CD4-positive, alpha-beta T cell (primary cell): ENCODE measurements at regions not wholly inside any gene's neighbourhood (a gene's known extent, or its start where the extent isn't known, plus 50 kb on each side); places are given as distances from the start of the nearest gene placed in this dataset.

Experiments
- ATAC-seq: fragments of 200-7000 bp; cut with Tn5 transposase; one replicate; pipeline ENCODE4 v1.10.0; 2022; ENCODE audit warnings: mild to moderate bottlenecking; ENCODE audit not compliant: poor library complexity
- CTCF ChIA-PET: fragments of 350-600 bp; sonication (Branson Sonifier 250); formaldehyde crosslinking; loops from one replicate; lab custom pipeline; 2021; ENCODE audit warnings: antibody characterized with exemption, inconsistent platforms; lab: Charles Lee
- POLR2A ChIA-PET: fragments of 350-600 bp; sonication (Branson Sonifier 250); formaldehyde crosslinking; loops from one replicate; lab custom pipeline; 2021; ENCODE audit warnings: antibody characterized with exemption, inconsistent platforms; lab: Charles Lee
- DNase-seq, 14 experiments: peaks; one replicate each; pipeline ENCODE4 v3.0.0-alpha.2; 2013 to 2020; ENCODE audit warnings: mixed read lengths in 2 of 14
- H3K27ac ChIP-seq, 2 donors: one replicate each; pipeline versions ENCODE4 v1.5.1 to v1.7.0; 2013; ENCODE audit warnings: low read length in 2 of 2, low read depth in 1 of 2, mild to moderate bottlenecking in 1 of 2
- H3K27me3 ChIP-seq, 2 experiments: 1 replicate in 1 of 2; 2 replicates in 1 of 2; pipeline versions ENCODE4 v1.6.1 to v1.7.0; 2013; ENCODE audit warnings: low read length in 2 of 2, control low read depth in 1 of 2, mild to moderate bottlenecking in 1 of 2, moderate library complexity in 1 of 2; ENCODE audit not compliant: insufficient read depth in 2 of 2, control insufficient read depth in 1 of 2
- H3K36me3 ChIP-seq: one replicate; pipeline ENCODE4 v1.6.1; 2013; ENCODE audit warnings: low read length, control low read depth; ENCODE audit not compliant: insufficient read depth
- H3K4me1 ChIP-seq: one replicate; pipeline ENCODE4 v1.6.1; 2013; ENCODE audit warnings: low read length, control low read depth; ENCODE audit not compliant: insufficient read depth
- H3K4me3 ChIP-seq: one replicate; pipeline ENCODE4 v1.5.1; 2013; ENCODE audit warnings: mild to moderate bottlenecking, low read length, moderate library complexity
- H3K9me3 ChIP-seq, 2 experiments: 1 replicate in 1 of 2; 2 replicates in 1 of 2; pipeline versions ENCODE4 v1.6.1 to v1.7.0; 2013; ENCODE audit warnings: low read length in 2 of 2, mild to moderate bottlenecking in 2 of 2, control low read depth in 1 of 2, moderate library complexity in 1 of 2; ENCODE audit not compliant: control insufficient read depth in 1 of 2, insufficient read depth in 1 of 2
- H3K27ac Mint-ChIP-seq: one replicate; pipeline ENCODE4 v1.8.0; 2020; ENCODE audit warnings: mixed read lengths
- H3K27me3 Mint-ChIP-seq: one replicate; pipeline ENCODE4 v1.8.0; 2021; ENCODE audit warnings: mixed read lengths
- H3K36me3 Mint-ChIP-seq: one replicate; pipeline ENCODE4 v1.8.0; 2021; ENCODE audit warnings: low read depth, mixed read lengths
- H3K4me1 Mint-ChIP-seq: one replicate; pipeline ENCODE4 v1.8.0; 2021; ENCODE audit warnings: low read depth, mixed read lengths
- H3K4me3 Mint-ChIP-seq: one replicate; pipeline ENCODE4 v1.8.0; 2020; ENCODE audit warnings: mild to moderate bottlenecking, mixed read lengths
- H3K9me3 Mint-ChIP-seq: one replicate; pipeline ENCODE4 v1.8.0; 2020; ENCODE audit warnings: mixed read lengths
- CTCF ChIP-seq: fragments of 200-600 bp; IDR thresholded peaks from one replicate; pipeline ENCODE4 v1.8.0; 2022; ENCODE audit warnings: antibody characterized with exemption, mild to moderate bottlenecking
- intact Hi-C, 2 experiments: fragments of 100-400 bp; cut with DNase I in 1 of 2; cut with micrococcal nuclease in 1 of 2; formaldehyde crosslinking; loops; one replicate each; pipeline versions ENCODE4 v1.15.1 to v1.9.0; 2023 to 2025; cut with DNase I, micrococcal nuclease

GRCh38 chr22:26816726-26817125 is 159.3 kb downstream of the MIAT start:
- TF ChIP-seq CTCF, result no peak
- H3K4me1 Mint-ChIP-seq, result no peaks in the 10 kb centered on the region
- ChIA-PET CTCF (no interaction called here), POLR2A (no interaction called here)
- no peak overlapping the region for H3K27ac ChIP-seq
- peaks cover 52% of the 10 kb centered on the region for H3K36me3 Mint-ChIP-seq
- ATAC-seq (no peak), DNase-seq (no peak)
- no peak overlapping the region for H3K4me3 Mint-ChIP-seq
- no peaks in the 10 kb centered on the region for H3K27me3 Mint-ChIP-seq
- no peak overlapping the region for H3K4me3 ChIP-seq
- H3K36me3 ChIP-seq, result peaks cover 6% of the 10 kb centered on the region
- no peaks in the 10 kb centered on the region for H3K27me3 ChIP-seq
- intact Hi-C loops, result no loop called here
- no peak overlapping the region for H3K27ac Mint-ChIP-seq
- no peaks in the 10 kb centered on the region for H3K4me1 ChIP-seq
- H3K9me3 Mint-ChIP-seq, result peaks cover 7% of the 10 kb centered on the region
- H3K9me3 ChIP-seq, result peaks cover 8 to 10% of the 10 kb centered on the region in 2 experiments

- Mint-ChIP-seq H3K4me3 (no peak overlapping the region), H3K27me3 (no peaks in the 10 kb centered on the region), H3K4me1 (no peaks in the 10 kb centered on the region), H3K9me3 (peaks cover 7% of the 10 kb centered on the region), H3K27ac (no peak overlapping the region), H3K36me3 (peaks cover 50% of the 10 kb centered on the region)
- TF ChIP-seq CTCF, result no peak
- Histone ChIP-seq H3K27ac (no peak overlapping the region), H3K27me3 (no peaks in the 10 kb centered on the region), H3K4me1 (no peaks in the 10 kb centered on the region), H3K4me3 (no peak overlapping the region), H3K36me3 (peaks cover 6% of the 10 kb centered on the region), H3K9me3 (peaks cover 8 to 10% of the 10 kb centered on the region in 2 experiments)
- no peak for ATAC-seq
- intact Hi-C loops, result no loop called here
- ChIA-PET CTCF (interaction anchor here (1.2 kb wide), 1 partner anchor 33 kb away, joined by 3 read pairs; no protein-coding TSS in a partner anchor), POLR2A (no interaction called here)
- DNase-seq, result no peak
These were observed 160.5 kb downstream of the MIAT start for GRCh38 chr22:26817926-26818325.

GRCh38 chr22:26821854-26822253 is 164.5 kb downstream of the MIAT start:
- Histone ChIP-seq H3K4me1 (no peaks in the 10 kb centered on the region), H3K36me3 (peaks cover 3% of the 10 kb centered on the region), H3K4me3 (no peak overlapping the region), H3K27ac (no peak overlapping the region), H3K9me3 (peaks cover 6 to 8% of the 10 kb centered on the region in 2 experiments), H3K27me3 (no peaks in the 10 kb centered on the region)
- Mint-ChIP-seq H3K36me3 (peaks cover 23% of the 10 kb centered on the region), H3K4me1 (no peaks in the 10 kb centered on the region), H3K27me3 (no peaks in the 10 kb centered on the region), H3K27ac (no peak overlapping the region), H3K4me3 (no peak overlapping the region), H3K9me3 (peaks cover 3% of the 10 kb centered on the region)
- no peak for ATAC-seq
- DNase-seq, result no peak
- CTCF ChIA-PET, result no interaction called here
- intact Hi-C loops, result no loop called here
- POLR2A ChIA-PET, result no interaction called here
- no peak for TF ChIP-seq CTCF
